ENCODE measurements at regions not wholly inside any gene's neighbourhood (a gene's known extent, or its start where the extent isn't known, plus 50 kb on each side); places are given as distances from the start of the nearest gene placed in this dataset.

GRCh38 chr5:89080467-89081116 lies 197.6 kb upstream of the MEF2C start:
- TF ChIP-seq, protein P1, sequence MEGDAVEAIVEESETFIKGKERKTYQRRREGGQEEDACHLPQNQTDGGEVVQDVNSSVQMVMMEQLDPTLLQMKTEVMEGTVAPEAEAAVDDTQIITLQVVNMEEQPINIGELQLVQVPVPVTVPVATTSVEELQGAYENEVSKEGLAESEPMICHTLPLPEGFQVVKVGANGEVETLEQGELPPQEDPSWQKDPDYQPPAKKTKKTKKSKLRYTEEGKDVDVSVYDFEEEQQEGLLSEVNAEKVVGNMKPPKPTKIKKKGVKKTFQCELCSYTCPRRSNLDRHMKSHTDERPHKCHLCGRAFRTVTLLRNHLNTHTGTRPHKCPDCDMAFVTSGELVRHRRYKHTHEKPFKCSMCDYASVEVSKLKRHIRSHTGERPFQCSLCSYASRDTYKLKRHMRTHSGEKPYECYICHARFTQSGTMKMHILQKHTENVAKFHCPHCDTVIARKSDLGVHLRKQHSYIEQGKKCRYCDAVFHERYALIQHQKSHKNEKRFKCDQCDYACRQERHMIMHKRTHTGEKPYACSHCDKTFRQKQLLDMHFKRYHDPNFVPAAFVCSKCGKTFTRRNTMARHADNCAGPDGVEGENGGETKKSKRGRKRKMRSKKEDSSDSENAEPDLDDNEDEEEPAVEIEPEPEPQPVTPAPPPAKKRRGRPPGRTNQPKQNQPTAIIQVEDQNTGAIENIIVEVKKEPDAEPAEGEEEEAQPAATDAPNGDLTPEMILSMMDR (IDR thresholded peaks at IDR 0.05), result no peak
- no peak for TF ChIP-seq POLR2A (IDR thresholded peaks at IDR 0.05)
